Left lobe of liver (tissue), 2 donors: ENCODE measurements at regions not wholly inside any gene's neighbourhood (a gene's known extent, or its start where the extent isn't known, plus 50 kb on each side); places are given as distances from the start of the nearest gene placed in this dataset.
"Not testable (repeated sequence)": the region's sequence is repeated elsewhere in the genome, so short reads cannot be mapped to it uniquely, and the experiment has no call there.

Experiments used
- ATAC-seq: fragments of 200-7000 bp; cut with Tn5 transposase; one replicate; pipeline ENCODE4 v1.9.1; 2020; ENCODE audit warnings: mild to moderate bottlenecking, moderate library complexity
- DNase-seq: peaks from one replicate; pipeline ENCODE4 v3.0.0-alpha.2; 2020; ENCODE audit warnings: low spot score
- donor health status: DM: no; HTN: no; CAD: no; lungs with moderate emphysema.
- donor health status: DM: no; HTN: yes; CAD: no.

DNA sequence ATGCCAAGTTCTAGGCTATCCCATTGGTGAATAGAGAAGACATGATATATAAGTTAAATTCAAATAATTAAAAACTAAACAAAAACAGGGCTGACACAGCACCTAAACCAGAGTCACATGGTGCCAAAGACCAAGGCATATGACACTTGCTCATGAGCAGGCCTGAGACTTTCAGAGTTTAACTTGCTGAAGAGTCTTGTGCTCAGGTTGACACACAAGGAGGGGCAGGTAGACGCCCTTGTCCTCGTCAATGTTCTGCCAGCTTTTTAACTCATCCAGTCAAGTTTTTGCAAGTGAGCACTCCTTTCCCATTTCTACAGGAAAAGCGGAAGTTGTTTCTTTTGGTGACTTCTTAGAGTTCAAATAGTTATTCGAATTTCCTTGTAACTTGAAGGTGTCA is 289.7 kb downstream of the CYRIA start:
- ATAC-seq (no peak), DNase-seq (no peak)

DNA sequence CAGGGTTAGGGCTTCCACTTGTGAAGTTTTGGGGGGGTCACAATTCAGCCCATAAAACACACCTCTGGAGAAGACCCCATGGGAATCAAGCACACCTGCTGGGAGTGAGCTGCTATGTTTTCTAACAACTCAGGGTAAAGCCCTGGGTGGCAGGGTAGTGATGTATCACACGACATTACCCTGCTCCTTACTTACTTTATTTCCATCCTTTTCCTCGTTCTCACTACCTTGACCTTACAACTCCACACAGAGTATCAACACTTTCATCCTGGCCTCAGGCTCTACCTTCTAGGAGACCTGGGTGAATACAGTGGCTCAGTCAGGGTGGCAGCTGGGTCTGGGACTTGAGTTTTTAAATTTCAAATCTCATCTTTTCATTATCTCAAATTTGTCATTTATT is 290.3 kb downstream of the CYRIA start:
- ATAC-seq (no peak), DNase-seq (no peak)

DNA sequence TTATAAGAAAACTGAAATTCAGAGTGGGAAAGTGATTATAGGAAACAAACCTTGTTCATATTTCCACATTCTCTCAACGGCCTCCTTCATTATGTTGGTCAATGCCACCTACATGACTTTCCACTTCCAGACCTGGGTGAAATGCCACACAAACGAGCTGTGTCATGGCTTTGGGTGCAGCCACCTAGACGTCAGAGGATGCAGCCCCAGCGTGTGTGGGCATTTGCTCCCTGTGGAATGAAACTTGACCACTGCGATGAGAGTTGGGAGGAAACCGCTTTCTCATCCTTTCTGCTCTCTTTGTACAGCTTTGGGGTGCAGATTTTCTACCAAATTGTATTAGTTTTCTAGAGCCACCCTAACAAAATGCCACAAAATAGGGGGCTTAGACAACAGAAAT is 291.0 kb downstream of the CYRIA start:
- DNase-seq (no peak), ATAC-seq (no peak)

DNA sequence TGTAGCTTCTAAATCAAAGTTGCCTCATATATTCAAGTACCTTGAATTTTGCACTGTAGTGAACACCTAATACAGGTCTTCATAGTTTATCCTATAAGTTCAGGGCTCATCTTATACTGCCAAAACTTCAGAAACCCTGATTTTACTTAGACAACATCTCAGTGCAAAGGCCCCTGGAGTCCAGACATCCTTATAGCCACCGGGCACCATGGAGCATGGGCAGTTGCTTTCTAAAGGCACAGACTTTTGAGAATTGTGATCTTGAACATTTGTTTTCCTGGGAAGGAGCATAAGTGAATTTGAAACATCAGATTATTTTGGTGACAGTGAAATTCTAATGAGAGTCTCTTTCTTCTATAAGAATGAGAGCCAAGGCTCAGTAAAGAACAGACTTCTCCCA is 292.3 kb downstream of the CYRIA start:
- ATAC-seq (no peak), DNase-seq (no peak)

DNA sequence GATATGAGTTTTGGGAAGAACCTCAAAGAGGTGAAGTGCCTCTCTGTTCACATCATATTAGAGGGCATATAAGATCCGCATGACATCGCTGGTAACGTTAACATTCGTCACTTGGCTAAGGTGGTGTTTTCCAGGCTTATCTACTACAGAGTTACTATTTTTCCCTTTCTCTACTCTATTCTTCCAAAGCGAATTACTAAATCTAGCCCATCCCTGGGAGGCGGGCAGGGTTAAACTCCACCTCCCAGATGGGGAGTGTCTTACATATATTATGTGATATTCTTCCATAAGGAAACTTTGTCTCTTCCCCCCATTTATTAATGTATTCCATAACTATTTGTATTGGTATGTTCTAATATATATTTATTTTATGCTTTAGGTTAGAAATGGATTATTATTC is 293.9 kb downstream of the CYRIA start:
- ATAC-seq: no peak
- no peak for DNase-seq

DNA sequence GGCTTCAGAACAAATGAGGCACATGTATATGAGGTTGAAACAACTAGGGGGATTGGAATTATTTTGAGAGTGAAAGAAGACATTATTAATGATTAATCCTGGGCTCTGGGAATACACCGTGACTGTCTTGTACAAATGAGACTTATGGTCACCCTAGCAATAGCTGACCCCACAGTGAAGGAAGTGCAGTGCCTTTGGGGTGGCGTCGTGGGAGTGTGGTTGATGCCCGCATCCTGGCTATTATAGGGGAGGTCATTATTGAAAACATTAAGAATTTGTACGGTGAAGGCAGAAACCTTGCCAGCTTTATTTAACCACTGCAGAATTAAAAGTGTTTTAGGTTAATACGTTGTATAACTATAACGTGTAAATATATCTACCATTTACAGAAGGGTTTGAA is 296.7 kb downstream of the CYRIA start:
- ATAC-seq (no peak), DNase-seq (no peak)

DNA sequence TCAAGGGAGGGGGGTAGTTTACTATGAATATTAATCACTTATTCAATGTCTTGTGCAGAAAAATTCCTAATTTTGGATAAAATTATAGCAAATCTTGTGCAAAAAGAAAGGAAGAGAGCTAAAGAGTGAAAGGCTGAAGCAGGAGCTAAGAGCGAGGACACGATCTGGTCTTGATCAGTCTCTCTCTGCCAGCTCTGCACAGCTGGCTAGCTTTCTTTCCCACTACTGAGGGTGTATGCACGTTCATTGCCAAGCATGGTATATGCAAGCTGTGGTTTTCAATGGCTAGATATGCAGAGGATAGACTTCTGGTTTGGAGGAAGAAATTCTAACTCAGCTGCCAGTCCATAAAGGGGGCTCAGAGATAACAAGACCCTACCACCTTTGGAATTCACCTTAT is 297.3 kb downstream of the CYRIA start:
- no peak for DNase-seq

DNA sequence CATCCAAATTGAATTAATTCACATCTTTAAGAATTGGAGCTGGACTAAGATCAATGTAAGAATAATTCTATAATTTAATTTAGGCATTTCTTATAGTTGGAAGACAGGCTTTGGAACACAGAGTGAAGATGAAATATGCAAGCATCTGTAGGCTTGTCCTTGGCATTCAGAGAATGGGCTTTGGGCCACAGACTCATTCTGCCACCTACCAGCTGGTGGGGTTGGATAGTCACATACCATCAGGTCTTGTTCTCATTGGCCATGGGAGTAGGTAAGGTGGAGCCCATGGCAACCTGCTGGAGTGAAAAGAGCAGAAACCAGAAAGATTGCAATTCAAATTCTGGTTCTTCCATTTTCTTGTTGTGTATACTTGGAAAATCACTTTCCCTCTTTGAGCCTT is 300.3 kb downstream of the CYRIA start:
- ATAC-seq (no peak), DNase-seq (no peak)

More for the DNA sequence above, 297.3 kb downstream of the CYRIA start:
- ATAC-seq: no peak

DNA sequence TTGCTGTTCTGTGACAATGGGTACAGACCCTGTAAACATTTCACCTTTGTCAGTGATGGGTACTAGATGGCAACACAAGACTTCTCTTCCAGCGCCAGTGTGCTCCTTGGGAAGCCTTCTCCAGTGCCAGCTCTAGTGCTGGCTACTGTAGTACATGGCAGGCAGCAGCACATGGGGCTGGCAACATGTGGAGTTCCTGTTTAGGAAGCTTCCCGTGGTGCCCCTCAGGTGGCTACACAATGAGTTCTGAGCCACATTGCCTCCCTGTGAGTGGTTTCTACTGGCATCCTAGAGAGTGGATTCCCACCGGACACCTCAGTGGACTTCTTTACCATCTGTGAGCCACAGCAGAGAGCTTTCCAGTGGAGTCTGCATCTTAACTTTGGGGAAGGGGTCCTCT is 302.1 kb downstream of the CYRIA start:
- no peak for DNase-seq
- no peak for ATAC-seq

DNA sequence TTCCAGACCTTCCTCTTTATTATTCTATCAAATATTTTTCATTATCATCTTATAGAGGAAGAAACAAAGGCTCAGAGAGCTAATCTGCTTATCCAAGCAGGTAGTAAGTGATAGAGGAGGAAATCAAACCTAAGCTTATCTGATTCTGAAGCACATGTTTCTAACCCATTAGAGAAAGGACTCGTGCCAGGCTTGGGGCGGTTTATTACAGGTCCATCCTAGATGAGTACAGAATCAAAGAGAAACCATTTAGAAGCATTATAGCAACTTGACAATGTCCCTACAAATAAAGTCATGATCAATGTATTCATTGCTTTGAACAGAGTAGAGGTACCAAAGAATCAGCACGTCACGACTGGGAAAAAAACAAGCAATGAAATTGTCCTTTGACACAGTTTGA is 303.0 kb downstream of the CYRIA start:
- DNase-seq (no peak), ATAC-seq (no peak)

DNA sequence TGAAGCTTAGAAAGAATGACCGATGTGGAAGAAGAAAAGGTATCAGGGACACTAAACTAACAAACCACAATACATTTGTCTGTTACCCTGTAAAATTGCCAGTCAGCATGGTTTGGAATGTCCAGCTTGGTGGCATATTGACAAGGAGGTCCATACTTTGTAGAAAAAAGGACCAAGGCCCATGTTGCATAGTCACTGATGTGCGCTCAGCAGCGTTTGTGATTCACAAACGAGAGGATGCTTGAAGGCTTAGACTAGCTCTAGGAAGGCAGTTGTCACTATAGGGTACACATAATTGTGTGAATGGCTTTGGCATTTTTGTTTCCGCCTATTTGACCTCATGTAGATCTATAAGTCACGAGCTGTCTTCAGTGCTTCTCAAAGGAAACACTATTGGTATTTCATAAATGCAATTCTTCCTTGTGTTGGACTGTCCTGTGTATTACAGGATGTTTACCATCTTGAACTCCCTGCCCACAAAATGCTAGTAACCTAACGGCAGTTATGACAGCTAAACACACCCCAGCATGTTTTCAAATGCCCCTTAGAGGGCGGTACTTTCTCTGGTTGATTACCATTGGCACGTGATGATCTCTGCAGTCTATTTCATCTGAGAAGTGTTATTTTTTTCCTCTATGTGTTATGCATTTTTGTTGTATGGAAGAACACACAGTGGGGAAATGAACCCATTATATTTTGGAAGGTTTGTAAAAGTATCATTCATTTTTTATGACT is 304.2 kb downstream of the CYRIA start:
- no peak for ATAC-seq
- no peak for DNase-seq

DNA sequence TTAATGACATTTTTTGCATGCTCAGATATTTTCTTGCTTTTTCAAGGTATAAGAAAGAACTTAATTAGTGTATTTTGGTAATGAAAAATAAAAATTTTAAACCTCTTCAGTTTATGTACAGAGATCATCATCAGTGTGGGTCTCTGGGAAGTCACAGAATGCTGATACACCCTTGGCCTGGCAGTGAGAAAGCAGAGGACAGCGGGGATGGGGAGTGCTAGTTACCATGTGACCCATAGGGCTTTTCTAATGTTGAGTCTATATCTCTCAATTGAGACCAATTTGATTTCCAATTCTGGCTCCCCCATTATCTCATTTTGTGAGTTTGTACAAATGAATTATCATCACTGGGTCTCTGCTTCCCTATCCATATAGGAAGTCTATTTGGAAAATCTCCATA is 305.7 kb downstream of the CYRIA start:
- no peak for DNase-seq
- ATAC-seq: no peak

DNA sequence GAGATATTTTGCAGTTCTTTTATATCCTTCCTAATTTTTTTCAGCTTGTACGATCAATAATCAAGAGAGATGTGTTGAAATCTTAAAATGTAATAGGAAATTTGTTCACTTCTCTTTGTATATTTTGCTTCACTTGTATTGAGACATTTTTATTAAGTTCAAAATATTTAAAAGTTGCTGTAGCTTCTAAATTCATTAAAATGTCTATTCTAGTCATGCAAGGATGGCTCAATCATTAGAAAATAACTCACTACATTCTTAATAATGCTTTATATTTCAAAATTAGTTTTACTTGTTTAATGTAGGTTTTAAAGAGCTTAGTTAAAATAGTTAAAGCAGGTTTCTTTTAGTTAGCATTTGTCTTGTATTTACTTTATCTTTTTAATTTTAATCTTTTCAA is 308.4 kb downstream of the CYRIA start:
- no peak for ATAC-seq
- DNase-seq: no peak

DNA sequence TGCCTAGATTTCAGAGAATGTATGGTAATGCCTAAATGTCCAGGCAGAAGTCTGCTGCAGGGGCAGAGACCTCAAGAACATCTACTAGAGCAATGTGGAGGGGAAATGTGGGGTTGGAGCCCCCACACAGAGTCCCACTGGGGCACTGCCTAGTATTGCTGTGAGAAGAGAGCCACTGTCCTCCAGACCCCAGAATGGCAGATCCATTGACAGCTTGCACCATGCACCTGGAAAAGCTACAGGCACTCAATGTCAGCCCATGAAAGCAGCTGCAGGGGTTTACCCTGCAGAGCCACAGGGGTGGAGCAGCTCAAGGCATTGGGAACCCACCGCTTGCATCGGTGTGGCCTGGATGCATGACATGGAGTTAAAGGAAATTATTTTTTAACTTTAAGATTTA is 314.1 kb downstream of the CYRIA start:
- ATAC-seq (no peak), DNase-seq (no peak)

DNA sequence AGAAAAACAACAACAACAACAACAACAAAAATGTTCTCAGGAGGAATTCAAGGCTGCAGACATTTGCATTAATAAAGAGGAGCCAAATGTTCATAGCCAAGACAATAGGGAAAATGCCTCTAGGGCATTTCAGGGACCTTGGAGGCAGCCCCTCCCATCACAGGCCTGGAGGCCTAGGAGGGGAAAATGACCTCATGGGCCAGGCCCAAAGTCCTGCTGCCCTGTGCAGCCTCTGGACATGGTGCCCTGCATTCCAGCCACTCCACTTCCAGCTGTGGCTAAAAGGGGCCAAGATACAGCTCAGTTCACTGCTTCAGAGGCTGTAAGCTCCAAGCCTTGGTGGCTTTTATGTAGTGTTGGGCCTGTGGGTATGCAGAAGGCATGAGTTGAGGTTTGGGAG is 314.5 kb downstream of the CYRIA start:
- DNase-seq: no peak
- ATAC-seq: no peak

DNA sequence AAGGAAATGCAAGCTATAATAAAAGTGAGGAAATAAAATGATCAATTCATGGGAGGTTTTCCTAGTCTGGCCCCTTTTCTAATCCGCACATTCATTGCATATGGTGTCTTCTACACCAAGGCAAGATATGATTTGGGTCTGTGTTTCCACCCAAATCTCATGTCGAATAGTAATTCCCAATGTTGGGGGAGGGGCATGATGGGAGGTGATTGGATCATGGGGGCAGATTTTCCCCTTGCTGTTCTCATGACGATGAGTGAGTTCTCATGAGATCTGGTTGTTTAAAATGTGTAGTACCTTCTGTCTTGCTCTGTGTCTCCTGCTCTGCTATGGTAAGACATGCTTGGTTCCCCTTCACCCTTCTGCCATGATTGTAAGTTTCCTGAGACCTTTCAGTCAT is 315.4 kb downstream of the CYRIA start:
- ATAC-seq: no peak
- no peak for DNase-seq

DNA sequence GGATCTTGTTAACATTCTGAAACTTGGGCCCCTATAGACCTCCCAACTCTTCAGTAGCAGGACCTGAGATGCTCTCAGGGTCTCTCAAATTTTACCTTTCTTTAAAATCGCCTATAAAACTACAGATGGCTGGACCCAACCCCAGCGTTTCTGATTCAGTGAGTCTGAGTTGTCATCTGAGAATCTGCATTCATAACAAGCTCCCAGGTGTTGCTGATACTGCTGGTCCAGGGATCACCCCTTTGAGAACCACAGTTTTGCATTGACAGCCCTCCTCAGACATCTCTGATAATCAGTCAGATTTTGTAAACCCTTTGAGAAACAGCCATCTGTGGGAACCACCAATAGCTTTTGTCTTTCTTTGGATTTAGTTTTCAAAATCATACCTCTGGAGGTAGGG is 315.8 kb downstream of the CYRIA start:
- no peak for ATAC-seq
- no peak for DNase-seq

DNA sequence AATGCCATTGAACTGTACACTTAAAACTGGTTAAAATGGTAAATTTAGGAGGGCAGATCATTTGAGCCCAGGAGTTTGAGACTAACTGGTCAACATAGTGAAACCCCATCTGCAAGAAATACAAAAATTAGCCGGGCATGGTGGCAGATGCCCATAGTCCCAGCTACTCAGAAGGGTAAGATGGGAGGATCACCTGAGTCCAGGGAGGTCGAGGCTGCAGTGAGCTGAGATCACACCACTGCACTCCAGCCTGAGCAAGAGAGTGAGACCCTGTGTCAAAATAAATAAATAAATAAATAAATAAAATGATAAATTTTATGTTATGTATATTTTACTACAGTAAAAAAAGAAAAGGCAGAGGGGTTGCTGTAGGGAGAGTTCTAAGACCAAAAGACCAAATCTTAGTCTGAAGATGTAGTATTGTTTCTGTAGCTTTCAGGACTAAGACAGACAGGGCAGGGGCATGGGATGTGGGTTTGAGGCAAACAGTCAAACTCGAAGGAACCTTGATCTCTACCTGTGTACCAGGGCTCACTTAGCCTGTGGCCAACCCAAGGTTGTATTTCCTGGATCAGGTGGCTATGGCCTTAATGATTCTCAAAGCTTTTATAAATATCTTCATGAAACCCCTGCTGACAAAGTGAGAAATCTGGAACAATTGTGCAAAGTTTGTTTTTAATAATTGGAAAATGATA is 316.7 kb downstream of the CYRIA start:
- no peak for ATAC-seq
- DNase-seq: no peak

DNA sequence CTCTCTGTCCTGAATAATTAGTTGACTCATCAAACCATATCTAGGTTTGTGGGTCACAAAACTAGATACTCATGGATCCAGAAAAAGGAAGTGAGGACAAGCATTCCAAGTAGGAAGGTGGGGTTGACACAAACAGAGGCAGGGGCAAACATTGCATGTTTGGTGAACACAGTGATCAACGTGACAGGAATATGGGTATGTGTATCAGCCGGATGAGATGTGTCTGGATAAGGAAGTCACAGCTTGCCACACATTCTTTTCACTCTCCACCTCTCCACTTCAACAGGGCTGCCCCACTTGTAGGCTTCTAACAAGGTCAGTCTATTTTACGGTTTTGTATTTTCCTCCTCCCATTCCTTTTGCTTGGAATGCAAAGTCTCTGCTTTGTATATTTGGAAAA is 319.0 kb downstream of the CYRIA start:
- no peak for DNase-seq
- no peak for ATAC-seq

DNA sequence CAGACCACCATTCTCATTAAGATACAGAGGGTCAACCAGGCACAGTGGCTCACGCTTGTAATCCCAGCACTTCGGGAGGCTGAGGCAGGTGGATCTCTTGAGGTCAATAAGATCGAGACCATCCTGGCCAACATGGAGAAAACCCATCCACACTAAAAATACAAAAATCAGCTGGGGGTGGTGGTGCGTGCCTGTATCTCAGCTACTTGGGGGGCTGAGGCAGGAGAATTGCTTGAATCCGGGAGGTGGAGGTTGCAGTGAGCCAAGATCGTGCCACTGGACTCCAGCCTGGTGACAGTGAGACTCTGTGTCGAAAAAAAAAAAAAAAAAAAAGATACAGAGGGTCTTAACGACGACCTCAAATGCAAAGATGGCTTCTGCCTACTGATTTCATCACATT is 320.4 kb downstream of the CYRIA start:
- DNase-seq, ATAC-seq: not testable (repeated sequence)

DNA sequence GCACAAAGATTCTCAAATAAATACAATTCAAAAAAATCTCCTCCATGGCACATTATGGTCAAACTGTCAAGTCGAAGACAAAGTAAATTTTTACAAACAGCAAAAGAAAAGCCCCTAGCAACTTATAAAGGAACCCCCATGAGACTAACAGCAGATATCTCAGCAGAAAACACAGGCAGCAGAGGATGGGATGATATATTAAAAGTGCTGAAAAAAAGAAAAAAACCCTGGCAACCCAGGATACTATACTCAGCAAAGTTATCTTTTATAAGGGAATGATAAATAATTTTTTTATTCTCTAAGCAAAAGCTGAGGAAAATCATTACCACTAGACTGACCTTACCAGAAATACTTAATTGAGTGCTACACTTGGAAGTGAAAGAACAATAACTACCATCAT is 326.4 kb downstream of the CYRIA start:
- DNase-seq: no peak

DNA sequence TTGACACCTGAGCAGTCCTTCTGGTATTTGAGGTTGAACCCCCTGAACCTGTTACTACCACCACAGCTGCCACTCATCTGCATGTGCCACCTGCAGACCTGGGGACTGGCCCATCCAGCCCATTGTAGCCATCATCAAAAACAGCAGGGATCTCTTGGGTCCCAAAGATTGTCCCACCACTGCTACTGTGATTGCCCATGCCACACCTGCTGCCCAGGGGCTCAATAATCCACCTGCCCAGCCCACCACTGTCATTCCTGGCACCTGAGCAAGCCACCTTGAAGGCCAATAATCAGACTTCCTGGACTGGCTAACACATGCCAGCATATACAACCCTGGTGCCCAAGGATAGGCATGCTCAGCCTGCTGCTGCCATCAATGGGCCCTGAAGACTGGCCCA is 327.6 kb downstream of the CYRIA start:
- ATAC-seq (no peak), DNase-seq (no peak)

More for the DNA sequence above, 326.4 kb downstream of the CYRIA start:
- ATAC-seq: no peak

DNA sequence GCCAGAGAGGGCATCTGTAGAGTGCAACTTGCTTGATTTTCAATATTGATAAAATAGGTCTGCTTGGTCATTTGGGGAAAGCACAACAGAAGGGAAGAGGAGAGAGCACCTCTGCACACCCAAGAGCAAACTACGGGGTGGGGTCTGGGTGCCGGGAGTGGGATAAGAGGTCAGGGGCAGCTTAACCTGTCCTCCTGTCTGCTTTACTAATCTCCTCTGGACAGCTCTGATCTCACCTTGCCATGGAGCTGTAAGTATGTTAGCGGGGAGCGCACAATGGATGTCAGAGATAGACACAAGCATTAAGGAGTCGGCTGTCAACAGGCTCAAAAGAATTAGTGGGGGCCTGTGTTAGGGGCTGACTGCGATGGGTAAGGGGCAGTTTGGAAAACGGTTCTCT is 328.7 kb downstream of the CYRIA start:
- no peak for ATAC-seq
- DNase-seq: no peak
